Ectodermal cell (in vitro differentiated cells): ENCODE measurements at regions not wholly inside any gene's neighbourhood (a gene's known extent, or its start where the extent isn't known, plus 50 kb on each side); places are given as distances from the start of the nearest gene placed in this dataset.
"Not testable (repeated sequence)": the region's sequence is repeated elsewhere in the genome, so short reads cannot be mapped to it uniquely, and the experiment has no call there.

Source experiments
- H3K27ac ChIP-seq: 2 replicates; pipeline ENCODE4 v1.7.0; 2013; ENCODE audit warnings: mild to moderate bottlenecking, low read depth, low read length; ENCODE audit not compliant: insufficient read depth, poor library complexity, severe bottlenecking
- H3K27me3 ChIP-seq: 2 replicates; pipeline ENCODE4 v1.7.0; 2013; ENCODE audit warnings: mild to moderate bottlenecking, low read length; ENCODE audit not compliant: insufficient read depth, control insufficient read depth, poor library complexity, severe bottlenecking
- H3K36me3 ChIP-seq: one replicate; pipeline ENCODE4 v1.7.0; 2013; ENCODE audit warnings: low read length; ENCODE audit not compliant: control insufficient read depth, insufficient read depth
- H3K4me1 ChIP-seq: one replicate; pipeline ENCODE4 v1.7.0; 2013; ENCODE audit warnings: low read length; ENCODE audit not compliant: control insufficient read depth, insufficient read depth
- H3K4me3 ChIP-seq: 2 replicates; pipeline ENCODE4 v1.7.0; 2013; ENCODE audit warnings: low read depth, low read length, control low read depth; ENCODE audit not compliant: insufficient read depth
- H3K9me3 ChIP-seq: 2 replicates; pipeline ENCODE4 v1.7.0; 2013; ENCODE audit warnings: mild to moderate bottlenecking, low read length, moderate library complexity; ENCODE audit not compliant: control insufficient read depth
- WGBS, 2 experiments: methylation state at CpG; one replicate each; pipeline ENCODE4 v1.1.7; 2013; ENCODE audit warnings: missing lambda C conversion rate in 2 of 2; 5-methylcytosine and 5-hydroxymethylcytosine counted together

- not testable (repeated sequence) for H3K9me3 ChIP-seq, H3K27ac ChIP-seq, H3K36me3 ChIP-seq, H3K4me1 ChIP-seq, H3K4me3 ChIP-seq, H3K27me3 ChIP-seq
- WGBS, 2 experiments = 82 to 85% methylated on average over 9 of the region's 9 CpGs
Observed at GRCh38 chr6:71360556-71361335, 72.1 kb downstream of the OGFRL1 start.

GRCh38 chr6:71364889-71365542 lies 76.4 kb downstream of the OGFRL1 start:
- no peaks in the 10 kb centered on the region for H3K9me3 ChIP-seq
- no peak overlapping the region for H3K4me3 ChIP-seq
- H3K4me1 ChIP-seq = no peaks in the 10 kb centered on the region
- WGBS, 2 experiments = 100% methylated on average over 3 of the region's 4 CpGs; no CpG with 5 or more reads in 1 of the 2 experiments
- no peaks in the 10 kb centered on the region for H3K36me3 ChIP-seq
- H3K27ac ChIP-seq = no peak overlapping the region
- H3K27me3 ChIP-seq = no peaks in the 10 kb centered on the region

GRCh38 chr6:71367756-71368155 lies 79.1 kb downstream of the OGFRL1 start:
- WGBS, 2 experiments = 90 to 92% methylated on average over 3 of the region's 3 CpGs
- no peaks in the 10 kb centered on the region for H3K27me3 ChIP-seq
- no peaks in the 10 kb centered on the region for H3K9me3 ChIP-seq
- H3K4me1 ChIP-seq = no peaks in the 10 kb centered on the region
- no peak overlapping the region for H3K4me3 ChIP-seq
- H3K36me3 ChIP-seq = no peaks in the 10 kb centered on the region
- no peak overlapping the region for H3K27ac ChIP-seq

DNA sequence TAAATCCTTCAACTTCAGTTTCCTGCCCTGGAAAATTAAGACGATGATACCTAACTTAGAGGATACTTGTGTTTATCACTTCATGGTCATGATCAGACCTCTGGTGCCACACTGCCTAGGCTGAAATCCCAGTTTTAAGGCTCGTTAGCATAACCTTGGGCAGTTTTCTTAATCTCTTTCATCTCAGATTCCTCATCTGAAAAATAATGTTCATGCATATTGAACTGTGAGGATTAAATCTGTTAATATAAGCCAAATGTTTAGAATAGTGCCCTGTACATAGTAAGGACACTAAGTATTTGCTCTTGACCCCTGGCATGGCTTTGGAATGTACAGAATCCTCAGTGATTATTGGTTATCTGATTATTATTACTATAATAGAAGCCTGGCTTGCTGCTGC lies 79.7 kb downstream of the OGFRL1 start:
- no peak overlapping the region for H3K27ac ChIP-seq
- no peaks in the 10 kb centered on the region for H3K4me1 ChIP-seq
- WGBS, 2 experiments = 87 to 100% methylated on average over 2 of the region's 2 CpGs
- H3K4me3 ChIP-seq = no peak overlapping the region
- no peaks in the 10 kb centered on the region for H3K36me3 ChIP-seq
- no peaks in the 10 kb centered on the region for H3K9me3 ChIP-seq
- no peaks in the 10 kb centered on the region for H3K27me3 ChIP-seq

GRCh38 chr6:71371559-71371958 lies 82.9 kb downstream of the OGFRL1 start:
- Histone ChIP-seq H3K36me3 (no peaks in the 10 kb centered on the region), H3K27ac (no peak overlapping the region), H3K4me1 (no peaks in the 10 kb centered on the region), H3K9me3 (no peaks in the 10 kb centered on the region), H3K4me3 (no peak overlapping the region), H3K27me3 (no peaks in the 10 kb centered on the region)
- 92 to 97% methylated on average over 1 of the region's 1 CpG for WGBS, 2 experiments

- 82 to 92% methylated on average over 1 of the region's 1 CpG for WGBS, 2 experiments
- Histone ChIP-seq H3K27ac (no peak overlapping the region), H3K4me1 (no peaks in the 10 kb centered on the region), H3K36me3 (no peaks in the 10 kb centered on the region), H3K4me3 (no peak overlapping the region), H3K27me3 (no peaks in the 10 kb centered on the region), H3K9me3 (no peaks in the 10 kb centered on the region)
Observed at GRCh38 chr6:71373943-71374342, 85.3 kb downstream of the OGFRL1 start.

GRCh38 chr6:71375676-71376075 lies 87.1 kb downstream of the OGFRL1 start:
- H3K4me3 ChIP-seq = no peak overlapping the region
- H3K27ac ChIP-seq = no peak overlapping the region
- no peaks in the 10 kb centered on the region for H3K27me3 ChIP-seq
- H3K4me1 ChIP-seq = no peaks in the 10 kb centered on the region
- 100% methylated on average over 1 of the region's 1 CpG; no CpG with 5 or more reads in 1 of the 2 experiments for WGBS, 2 experiments
- no peaks in the 10 kb centered on the region for H3K36me3 ChIP-seq
- no peaks in the 10 kb centered on the region for H3K9me3 ChIP-seq

DNA sequence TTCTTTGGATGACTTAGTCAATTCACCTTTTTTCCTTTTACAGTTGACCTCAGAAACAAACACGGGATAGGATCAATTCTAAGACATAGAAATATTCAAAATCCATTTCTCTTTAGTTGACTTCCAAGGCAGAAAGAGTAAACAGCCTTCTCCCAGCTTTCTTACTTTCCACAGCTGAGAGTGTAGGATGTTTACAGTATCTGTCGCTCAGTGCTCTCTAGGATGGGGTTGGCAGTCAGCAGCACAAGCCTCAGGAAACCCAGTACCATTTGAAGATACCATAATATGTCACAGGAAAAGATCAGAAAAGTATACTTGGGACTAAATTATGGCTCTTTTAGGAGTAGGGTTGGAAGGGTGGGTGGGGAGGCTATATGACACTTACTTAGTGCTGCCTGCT lies 88.2 kb downstream of the OGFRL1 start:
- Histone ChIP-seq H3K4me1 (no peaks in the 10 kb centered on the region), H3K27me3 (no peaks in the 10 kb centered on the region), H3K4me3 (no peak overlapping the region), H3K9me3 (no peaks in the 10 kb centered on the region), H3K27ac (no peak overlapping the region), H3K36me3 (no peaks in the 10 kb centered on the region)
- 95% methylated on average over 2 of the region's 2 CpGs for WGBS, 2 experiments

DNA sequence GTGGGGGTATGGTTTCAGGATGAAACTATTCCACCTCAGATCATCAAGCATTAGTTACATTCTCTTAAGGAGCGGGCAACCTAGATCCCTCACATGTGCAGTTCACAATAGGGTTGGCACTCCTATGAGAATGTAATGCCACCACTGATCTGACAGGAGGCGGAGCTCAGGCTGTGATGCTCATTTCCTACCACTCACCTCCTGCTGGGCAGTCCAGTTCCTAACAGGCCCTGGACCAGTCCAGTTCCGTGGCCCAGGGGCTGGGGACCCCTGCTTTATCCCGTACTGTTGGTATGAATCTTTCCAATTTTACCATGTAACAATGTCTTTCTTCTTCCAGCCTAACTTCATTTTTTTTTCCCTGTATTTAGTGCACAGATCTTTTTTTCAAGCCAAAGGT lies 94.9 kb downstream of the OGFRL1 start:
- no peak overlapping the region for H3K27ac ChIP-seq
- H3K27me3 ChIP-seq = no peaks in the 10 kb centered on the region
- 81 to 83% methylated on average over 4 of the region's 4 CpGs for WGBS, 2 experiments
- H3K36me3 ChIP-seq = no peaks in the 10 kb centered on the region
- H3K4me3 ChIP-seq = no peak overlapping the region
- H3K4me1 ChIP-seq = no peaks in the 10 kb centered on the region
- H3K9me3 ChIP-seq = no peaks in the 10 kb centered on the region

DNA sequence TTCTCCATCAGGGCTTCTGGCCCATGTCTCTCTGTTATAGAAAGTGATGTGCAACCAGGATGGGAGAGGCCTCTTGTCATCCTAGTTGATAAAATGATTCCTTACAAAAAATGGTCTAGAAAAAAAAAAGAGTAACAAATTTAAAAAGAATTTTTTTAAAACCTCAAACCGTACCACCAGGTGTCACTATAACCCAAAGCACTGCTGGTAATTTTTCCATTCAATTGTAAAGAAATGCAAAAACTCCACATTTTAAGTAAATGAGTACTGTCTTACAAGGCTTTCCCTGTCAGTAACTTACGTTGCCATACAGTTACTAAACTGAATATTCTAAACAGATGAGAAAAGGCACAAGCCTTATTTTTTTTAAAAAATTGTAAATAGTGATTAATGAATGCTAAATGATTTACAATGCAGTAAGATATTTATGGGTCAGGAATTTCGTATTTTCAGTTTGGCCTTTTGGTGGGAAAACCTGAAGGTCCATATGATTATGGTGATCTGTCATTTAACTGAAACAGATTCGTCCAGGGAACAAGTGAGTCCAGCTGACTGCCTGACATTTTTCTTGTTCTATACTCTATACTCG lies 95.4 kb downstream of the OGFRL1 start:
- no peaks in the 10 kb centered on the region for H3K9me3 ChIP-seq
- WGBS, 2 experiments = 35 to 40% methylated on average over 4 of the region's 5 CpGs
- H3K27ac ChIP-seq = no peak overlapping the region
- no peaks in the 10 kb centered on the region for H3K4me1 ChIP-seq
- H3K4me3 ChIP-seq = no peak overlapping the region
- H3K36me3 ChIP-seq = no peaks in the 10 kb centered on the region
- H3K27me3 ChIP-seq = no peaks in the 10 kb centered on the region
